GM18505 (cell line): ENCODE measurements at regions not wholly inside any gene's neighbourhood (a gene's known extent, or its start where the extent isn't known, plus 50 kb on each side); places are given as distances from the start of the nearest gene placed in this dataset.
A peak's percentile ranks its signal among the peaks of the same experiment; 100 is the strongest.
"Not testable (repeated sequence)": the region's sequence is repeated elsewhere in the genome, so short reads cannot be mapped to it uniquely, and the experiment has no call there.

Source experiments
- ATAC-seq: cut with Tn5 transposase; IDR thresholded peaks from one replicate; pipeline ENCODE4 v1.9.1; 2021; ENCODE audit not compliant: unreplicated experiment
- POLR2A ChIP-seq: IDR thresholded peaks from 4 replicates; pipeline ENCODE4 v1.6.1; 2011; ENCODE audit warnings: borderline replicate concordance; ENCODE audit not compliant: insufficient read depth, insufficient read length; ENCODE audit errors: extremely low read depth

GRCh38 chr5:34409373-34409772 lies 246.8 kb upstream of the RAI14 start:
- ATAC-seq = no peak
- no peak for TF ChIP-seq POLR2A

- no peak for TF ChIP-seq POLR2A
- no peak for ATAC-seq
These were observed 245.6 kb upstream of the RAI14 start for GRCh38 chr5:34410411-34411139.

GRCh38 chr5:34411470-34412346 lies 244.4 kb upstream of the RAI14 start:
- no peak for TF ChIP-seq POLR2A
- no peak for ATAC-seq

GRCh38 chr5:34412736-34413135 lies 243.4 kb upstream of the RAI14 start:
- TF ChIP-seq POLR2A = no peak
- no peak for ATAC-seq

- ATAC-seq = peak; percentile 99
- no peak for TF ChIP-seq POLR2A
These were observed 240.4 kb upstream of the RAI14 start for GRCh38 chr5:34415559-34416198.

GRCh38 chr5:34416501-34417008 lies 239.6 kb upstream of the RAI14 start:
- ATAC-seq = no peak
- TF ChIP-seq POLR2A = no peak

GRCh38 chr5:34420191-34420590 lies 235.9 kb upstream of the RAI14 start:
- not testable (repeated sequence) for ATAC-seq

GRCh38 chr5:34436761-34437501 lies 219.2 kb upstream of the RAI14 start:
- ATAC-seq = no peak
- TF ChIP-seq POLR2A = no peak

- no peak for ATAC-seq
- no peak for TF ChIP-seq POLR2A
These were observed 216.5 kb upstream of the RAI14 start for GRCh38 chr5:34439601-34440000.

GRCh38 chr5:34441767-34442166 lies 214.4 kb upstream of the RAI14 start:
- ATAC-seq = not testable (repeated sequence)

- TF ChIP-seq POLR2A = no peak
- no peak for ATAC-seq
These were observed 208.7 kb upstream of the RAI14 start for GRCh38 chr5:34447424-34447823.

- no peak for TF ChIP-seq POLR2A
- no peak for ATAC-seq
These were observed 206.5 kb upstream of the RAI14 start for GRCh38 chr5:34449639-34450038.

GRCh38 chr5:34450338-34450737 lies 205.8 kb upstream of the RAI14 start:
- TF ChIP-seq POLR2A = no peak
- ATAC-seq = no peak
